SHP77 treated with DMSO at 0.1 percent for 48 hours (cell line): ENCODE measurements at regions not wholly inside any gene's neighbourhood (a gene's known extent, or its start where the extent isn't known, plus 50 kb on each side); places are given as distances from the start of the nearest gene placed in this dataset.
"Not testable (repeated sequence)": the region's sequence is repeated elsewhere in the genome, so short reads cannot be mapped to it uniquely, and the experiment has no call there.

ENCODE experiments used
- DNase-seq: peaks from one replicate; lab custom pipeline; 2025; lab: John Stamatoyannopoulos, UW

GRCh38 chr14:34172550-34173368 lies 221.9 kb upstream of the EGLN3 start:
- DNase-seq: no peak

- no peak for DNase-seq
Observed at GRCh38 chr14:34172173-34172451, 221.2 kb upstream of the EGLN3 start.

GRCh38 chr14:34171431-34172172 lies 220.7 kb upstream of the EGLN3 start:
- no peak for DNase-seq

DNA sequence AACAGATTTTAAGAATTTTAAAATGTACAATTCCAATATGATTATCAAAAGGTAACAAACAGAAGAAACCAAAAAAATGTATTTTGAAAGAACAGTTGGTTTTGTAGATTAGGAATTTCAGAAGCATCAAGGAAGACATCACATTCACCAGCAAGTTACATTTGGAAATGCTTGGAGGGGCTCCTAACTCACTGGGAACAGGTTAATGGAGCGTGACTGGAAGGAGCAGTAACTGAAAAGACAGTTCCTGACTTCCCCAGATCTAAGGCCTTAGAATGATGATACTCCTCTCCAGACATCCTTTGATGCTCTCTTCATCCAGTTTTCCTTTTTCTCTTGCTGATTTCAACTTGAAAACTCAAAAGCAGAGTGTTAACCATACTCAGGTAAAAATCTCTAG lies 220.0 kb upstream of the EGLN3 start:
- no peak for DNase-seq

DNA sequence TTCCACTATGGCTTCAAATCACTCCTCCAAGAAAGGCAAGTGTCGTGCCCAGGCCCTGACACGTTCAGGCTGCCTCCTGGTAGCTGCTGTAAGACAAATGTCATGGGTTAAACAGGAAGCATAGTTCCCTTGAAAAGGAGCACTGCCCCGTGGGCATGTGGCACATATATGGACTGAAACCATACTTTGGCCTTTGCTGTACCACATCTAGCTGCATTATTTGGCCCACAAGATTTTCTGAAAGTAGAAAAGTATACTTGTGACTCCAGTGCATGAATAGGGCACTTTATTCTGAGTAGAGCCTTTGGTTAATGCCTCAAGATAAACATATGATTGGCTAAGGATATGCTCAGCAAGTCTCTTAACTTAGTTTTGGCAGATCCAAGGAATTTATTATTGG lies 218.7 kb upstream of the EGLN3 start:
- no peak for DNase-seq

DNA sequence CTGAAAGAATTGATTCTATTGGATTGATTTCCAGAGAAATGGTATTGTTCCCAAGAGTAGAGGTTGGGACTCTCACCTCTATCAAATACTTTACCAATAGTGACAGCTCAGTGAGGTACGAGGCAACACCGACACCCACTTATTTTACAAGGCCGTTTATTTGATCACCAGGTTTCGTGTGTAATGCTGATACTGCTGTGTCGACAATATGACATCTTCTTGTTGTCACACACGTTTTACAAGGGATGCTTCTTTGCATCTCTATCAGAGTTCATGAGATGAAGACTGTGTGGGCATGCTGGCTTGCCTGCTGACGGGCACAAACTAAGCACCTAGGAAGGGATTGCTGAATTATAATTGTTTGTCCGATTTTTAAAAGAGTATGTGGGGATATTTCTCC lies 217.8 kb upstream of the EGLN3 start:
- DNase-seq: no peak

DNA sequence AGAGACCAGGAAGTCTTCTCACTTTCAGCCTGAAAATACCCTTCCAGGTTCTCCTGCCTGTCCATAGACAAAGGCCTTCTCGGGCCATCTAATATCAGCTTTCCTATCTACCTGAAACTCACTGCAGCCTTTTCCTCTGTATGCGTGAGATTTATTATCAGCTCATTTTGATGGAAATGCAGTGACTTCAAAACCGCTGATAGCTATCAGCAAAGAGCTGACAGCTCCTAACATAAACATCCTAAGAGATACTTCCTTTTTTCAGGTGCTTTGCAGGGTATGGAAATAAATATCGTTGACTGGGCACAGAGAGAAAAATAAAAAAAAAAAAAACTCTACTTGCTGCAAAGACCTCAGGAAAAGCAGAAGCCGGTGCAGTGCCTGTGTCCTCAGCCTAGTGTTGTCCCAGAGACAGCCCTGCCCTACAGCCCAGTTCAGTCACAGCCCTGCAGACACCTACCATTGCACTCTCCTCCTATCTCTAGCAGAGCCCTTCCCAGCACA lies 215.0 kb upstream of the EGLN3 start:
- DNase-seq: no peak

DNA sequence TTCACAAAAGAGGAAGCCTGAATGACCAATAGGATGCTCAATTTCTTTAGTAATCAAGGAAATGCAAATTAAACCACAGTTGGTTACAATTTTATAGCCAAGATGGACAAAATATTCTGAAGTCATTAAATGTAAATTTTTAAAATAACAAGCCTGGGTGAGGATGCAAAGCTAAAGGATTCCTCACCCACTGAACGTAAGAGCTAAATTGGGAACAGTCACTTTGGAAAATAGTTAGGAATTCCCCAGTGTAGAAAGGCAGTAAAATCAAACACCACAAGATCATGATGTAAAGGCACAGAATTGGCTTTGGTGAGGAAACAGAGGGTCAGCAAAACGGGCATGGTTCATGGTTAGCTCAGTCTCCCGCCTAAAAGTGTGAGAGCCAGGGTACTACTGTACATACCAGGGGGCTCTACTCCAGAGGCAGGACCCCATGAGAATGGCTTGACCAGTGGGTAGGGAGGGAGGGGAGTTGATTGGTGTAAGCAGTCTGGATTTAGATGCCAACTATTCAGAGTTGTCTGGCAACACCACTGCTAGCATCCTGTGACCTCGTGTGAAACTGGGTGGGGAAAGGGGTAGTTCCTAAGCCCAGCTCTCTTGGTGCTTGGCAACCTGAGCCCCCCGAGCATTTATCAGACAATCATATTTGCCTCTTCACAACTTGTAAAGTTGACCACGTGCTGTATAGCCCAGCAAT lies 213.4 kb upstream of the EGLN3 start:
- no peak for DNase-seq

- no peak for DNase-seq
Observed at GRCh38 chr14:34161351-34162082, 210.6 kb upstream of the EGLN3 start.

GRCh38 chr14:34160619-34161018 lies 209.7 kb upstream of the EGLN3 start:
- no peak for DNase-seq

GRCh38 chr14:34157651-34158050 lies 206.8 kb upstream of the EGLN3 start:
- no peak for DNase-seq

- no peak for DNase-seq
Observed at GRCh38 chr14:34147461-34147860, 196.6 kb upstream of the EGLN3 start.

DNA sequence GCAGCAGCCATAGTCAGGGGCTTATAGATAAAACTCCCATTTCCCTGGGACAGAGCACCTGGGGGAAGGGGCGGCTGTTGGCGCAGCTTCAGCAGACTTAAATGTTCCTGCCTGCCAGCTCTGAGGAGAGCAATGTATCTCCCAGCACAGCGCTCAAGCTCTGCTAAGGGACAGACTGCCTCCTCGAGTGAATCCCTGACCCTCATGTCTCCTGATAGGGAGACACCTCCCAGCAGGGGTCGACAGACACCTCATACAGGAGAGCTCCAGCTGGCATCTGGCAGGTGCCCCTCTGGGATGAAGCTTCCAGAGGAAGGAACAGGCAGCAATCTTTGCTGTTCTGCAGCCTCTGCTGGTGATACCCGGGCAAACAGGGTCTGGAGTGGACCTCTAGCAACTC lies 189.3 kb upstream of the EGLN3 start:
- not testable (repeated sequence) for DNase-seq

GRCh38 chr14:34139160-34140121 lies 188.6 kb upstream of the EGLN3 start:
- peak; percentile 69 for DNase-seq

GRCh38 chr14:34138175-34138574 lies 187.3 kb upstream of the EGLN3 start:
- no peak for DNase-seq

DNA sequence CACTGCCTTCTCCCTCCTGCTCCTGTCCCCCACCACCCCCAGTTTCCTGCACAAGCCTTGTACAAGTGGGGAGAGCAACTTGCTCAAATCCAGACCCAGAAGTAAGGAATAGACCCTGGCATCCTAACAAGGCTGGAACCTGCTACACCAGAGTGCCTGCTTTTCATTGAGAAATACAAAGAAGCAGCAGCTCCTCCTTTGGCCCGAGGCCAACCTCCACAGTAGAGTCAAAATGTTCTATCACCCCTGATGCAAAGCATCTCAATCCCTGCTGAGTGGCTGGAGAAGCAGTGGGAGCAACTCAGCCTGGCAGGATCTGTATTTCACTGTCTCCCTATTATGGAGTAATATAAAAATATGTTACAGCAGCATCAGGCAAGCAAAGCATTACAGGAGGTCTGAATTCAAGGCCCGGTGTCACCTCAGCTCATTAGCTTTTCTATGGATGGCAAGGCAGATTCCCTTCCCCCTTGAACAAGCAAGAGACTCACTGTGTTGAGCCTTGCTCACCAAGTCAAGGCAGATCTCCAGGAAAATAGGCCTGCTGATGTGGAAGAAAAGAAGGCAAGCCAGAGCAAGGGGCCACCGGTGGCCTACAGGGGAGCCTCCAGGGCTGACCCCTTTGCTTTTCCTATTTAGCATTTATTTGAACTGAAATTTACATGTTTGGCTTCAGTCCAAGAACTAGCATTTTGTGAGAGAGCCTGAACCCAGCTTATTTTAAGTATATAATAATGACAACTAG lies 186.3 kb upstream of the EGLN3 start:
- no peak for DNase-seq

DNA sequence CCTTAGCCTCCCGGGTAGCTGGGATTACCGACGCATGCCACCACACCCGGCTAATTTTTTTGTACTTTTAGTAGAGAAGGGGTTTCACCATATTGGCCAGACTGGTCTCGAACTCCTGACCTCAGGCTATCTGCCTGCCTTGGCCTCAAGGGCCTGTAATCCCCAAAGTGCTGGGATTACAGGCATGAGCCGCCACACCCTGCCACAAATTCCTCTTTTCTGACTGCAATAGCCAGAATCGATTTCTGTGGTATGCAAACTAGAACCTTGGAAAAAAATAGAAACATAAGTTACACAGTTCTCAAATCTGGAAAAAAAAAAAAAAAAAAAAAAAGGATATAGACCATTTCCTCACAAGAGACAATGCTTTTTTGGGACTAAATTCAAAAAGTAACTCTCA lies 184.6 kb upstream of the EGLN3 start:
- DNase-seq: no peak

DNA sequence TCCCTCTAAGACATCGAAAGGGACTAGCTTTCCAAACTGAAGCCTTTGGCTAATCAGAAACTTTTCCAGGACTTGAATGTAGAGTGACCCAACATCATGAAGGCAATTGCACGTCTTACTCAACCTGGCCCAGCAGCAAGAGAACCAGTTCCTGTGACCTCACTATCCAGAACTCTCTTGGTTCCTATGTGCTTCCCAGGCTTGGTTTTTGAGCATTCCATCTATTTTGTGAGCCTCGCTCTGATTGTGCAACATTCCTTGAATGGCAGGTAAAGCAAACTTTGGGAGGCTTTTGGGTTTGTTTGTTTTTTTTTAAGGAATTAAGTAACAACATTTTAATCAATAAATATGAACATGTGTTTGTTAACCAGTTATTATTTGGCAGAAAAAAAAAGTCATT lies 183.6 kb upstream of the EGLN3 start:
- DNase-seq: no peak

DNA sequence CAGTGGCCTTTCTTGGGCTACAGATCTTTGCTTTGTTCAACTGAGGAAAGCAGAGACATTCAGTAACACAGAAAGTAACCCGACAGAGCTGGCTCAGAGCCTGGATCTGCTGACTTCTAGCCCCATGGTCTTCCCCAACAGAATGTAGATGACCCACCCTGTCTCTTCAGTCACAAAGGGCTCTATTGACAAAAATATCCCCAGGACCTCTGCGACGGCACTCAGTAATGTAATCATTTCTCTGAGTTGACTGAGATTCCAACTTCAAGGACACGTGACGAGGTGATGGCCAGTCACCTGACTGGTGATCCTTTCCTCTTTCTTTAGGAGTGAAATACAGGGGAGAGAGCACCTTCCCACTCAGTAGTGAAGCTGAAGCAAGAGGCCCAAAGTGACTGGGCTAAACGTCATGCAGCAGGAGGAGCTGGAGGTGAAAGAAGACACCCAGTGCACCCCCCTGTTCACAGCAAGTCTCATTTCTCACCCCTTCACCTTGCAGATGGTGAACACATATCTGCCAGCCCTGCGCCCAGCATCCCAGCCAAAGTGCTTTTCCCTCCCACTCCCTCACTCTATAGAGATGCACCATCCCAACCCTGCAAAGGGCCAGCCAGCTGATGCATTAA lies 179.2 kb upstream of the EGLN3 start:
- no peak for DNase-seq

- no peak for DNase-seq
Observed at GRCh38 chr14:34128665-34129064, 177.8 kb upstream of the EGLN3 start.
